ENCODE measurements at regions not wholly inside any gene's neighbourhood (a gene's known extent, or its start where the extent isn't known, plus 50 kb on each side); places are given as distances from the start of the nearest gene placed in this dataset.

- TF ChIP-seq SIN3A (IDR thresholded peaks at IDR 0.05; ENCODE audit: borderline replicate concordance, insufficient read depth, low read length) (no peak), TAF1 (IDR thresholded peaks at IDR 0.05; ENCODE audit: borderline replicate concordance, insufficient read depth, low read length) (no peak), POLR2AphosphoS5 (IDR thresholded peaks at IDR 0.05; ENCODE audit: low read depth, low read length) (no peak), REST (IDR thresholded peaks at IDR 0.05; ENCODE audit: insufficient read depth in 1 of 2, low read depth in 2 of 2, low read length in 2 of 2) (no peak)
These were observed 144.6 kb downstream of the ADAMTS15 start for GRCh38 chr11:130593064-130593463.

Data from PFSK-1 (cell line).